SJSA1 (cell line): ENCODE measurements at regions not wholly inside any gene's neighbourhood (a gene's known extent, or its start where the extent isn't known, plus 50 kb on each side); places are given as distances from the start of the nearest gene placed in this dataset.
"Not testable (repeated sequence)": the region's sequence is repeated elsewhere in the genome, so short reads cannot be mapped to it uniquely, and the experiment has no call there.

ENCODE experiments used
- DNase-seq, 2 experiments: peaks; one replicate each; pipeline ENCODE4 v3.0.0-alpha.2; 2015 to 2020; ENCODE audit warnings: low spot score in 2 of 2, low read depth in 1 of 2
- H3K27ac ChIP-seq: fragments of 250-450 bp; sonication (Bioruptor Pico); 2 replicates; pipeline ENCODE4 v1.5.1; 2020; ENCODE audit warnings: mild to moderate bottlenecking, moderate library complexity
- H3K27me3 ChIP-seq: fragments of 250-450 bp; sonication (Bioruptor Pico); replicated peaks from 2 replicates; pipeline ENCODE4 v1.5.1; 2020; ENCODE audit warnings: mild to moderate bottlenecking, moderate library complexity
- H3K36me3 ChIP-seq: fragments of 250-450 bp; sonication (Bioruptor Pico); 2 replicates; pipeline ENCODE4 v1.5.1; 2020; ENCODE audit warnings: mild to moderate bottlenecking
- H3K4me1 ChIP-seq: fragments of 250-450 bp; sonication (Bioruptor Pico); replicated peaks from 2 replicates; pipeline ENCODE4 v1.6.1; 2021; ENCODE audit warnings: mild to moderate bottlenecking
- H3K4me3 ChIP-seq: fragments of 250-450 bp; sonication (Bioruptor Pico); 2 replicates; pipeline ENCODE4 v1.5.1; 2020; ENCODE audit warnings: mild to moderate bottlenecking
- H3K9me3 ChIP-seq: fragments of 250-450 bp; sonication (Bioruptor Pico); replicated peaks from 2 replicates; pipeline ENCODE4 v1.5.1; 2020; ENCODE audit warnings: mild to moderate bottlenecking

DNA sequence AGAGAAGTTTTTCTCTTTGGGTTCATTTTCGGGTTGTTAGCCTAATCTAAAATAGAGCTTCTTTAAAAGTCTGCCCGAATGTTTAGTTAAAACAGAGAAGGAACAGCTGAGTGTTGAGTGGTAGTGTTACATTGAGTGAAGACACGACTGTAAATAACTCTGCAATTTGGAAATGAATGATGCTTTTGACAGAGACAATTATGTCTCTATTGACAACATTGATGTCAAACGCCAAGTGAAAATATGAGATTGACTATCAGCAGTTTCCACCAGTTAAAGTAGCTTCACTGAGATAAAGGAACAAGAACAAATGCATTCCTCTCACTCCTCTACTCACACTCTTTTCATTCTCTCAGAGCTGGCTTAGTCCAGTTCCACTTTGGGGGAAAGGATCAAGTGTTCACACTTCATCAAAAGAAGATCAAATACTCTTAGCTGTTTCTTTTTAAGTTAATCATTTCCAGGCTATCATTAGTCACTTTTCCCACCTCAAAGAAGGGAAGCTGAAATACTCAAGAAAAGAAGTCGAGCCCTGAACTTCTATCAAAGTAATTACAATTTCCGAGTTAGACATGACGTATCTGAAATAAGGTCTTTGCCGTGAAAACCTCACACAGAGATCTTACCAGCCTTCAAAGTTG is 399.1 kb upstream of the DPH6 start:
- H3K4me1 ChIP-seq, result no peaks in the 10 kb centered on the region
- no peak overlapping the region for H3K4me3 ChIP-seq
- no peak for DNase-seq
- H3K36me3 ChIP-seq, result no peaks in the 10 kb centered on the region
- H3K27ac ChIP-seq, result no peak overlapping the region
- H3K27me3 ChIP-seq, result no peaks in the 10 kb centered on the region
- H3K9me3 ChIP-seq, result no peaks in the 10 kb centered on the region

DNA sequence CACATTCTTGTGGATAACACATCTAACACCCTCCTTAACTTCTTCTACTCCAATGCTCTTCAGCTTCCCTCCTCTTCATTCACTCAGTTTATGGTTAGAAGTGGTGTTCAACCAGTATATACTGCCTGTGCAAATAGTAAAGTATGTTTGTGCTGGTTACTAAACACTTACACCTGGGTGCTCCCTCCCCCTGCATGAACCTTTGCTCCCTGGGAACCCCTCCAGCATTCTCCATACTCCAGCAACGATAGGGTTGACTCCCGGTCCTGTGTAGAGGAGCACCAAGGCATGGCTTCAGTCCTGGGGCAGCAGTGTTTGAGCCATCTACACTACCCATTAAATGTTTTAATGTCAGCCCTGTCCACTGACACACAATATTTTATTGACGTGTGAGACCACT is 407.5 kb upstream of the DPH6 start:
- DNase-seq, result no peak
- no peaks in the 10 kb centered on the region for H3K27me3 ChIP-seq
- no peaks in the 10 kb centered on the region for H3K4me1 ChIP-seq
- H3K36me3 ChIP-seq, result no peaks in the 10 kb centered on the region
- no peaks in the 10 kb centered on the region for H3K9me3 ChIP-seq
- no peak overlapping the region for H3K27ac ChIP-seq
- H3K4me3 ChIP-seq, result no peak overlapping the region

DNA sequence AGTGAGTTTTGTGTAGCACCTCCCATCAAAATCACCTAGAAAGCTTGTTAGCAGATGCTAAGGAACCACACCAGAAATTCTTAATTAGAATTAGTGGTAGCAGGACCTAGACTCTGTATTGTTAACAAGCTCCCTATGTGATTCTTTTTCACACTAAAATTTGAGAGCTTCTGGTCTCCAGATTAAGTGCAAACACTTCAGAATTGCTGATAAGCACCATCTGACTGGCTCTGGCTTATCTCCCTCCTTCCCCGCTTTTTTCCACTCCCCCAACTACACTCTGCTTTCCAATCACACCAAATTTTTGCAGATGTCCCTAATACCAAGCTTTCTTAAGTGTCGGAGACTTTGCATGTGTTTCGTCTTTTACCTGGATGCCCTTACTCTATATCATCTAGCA is 410.1 kb upstream of the DPH6 start:
- Histone ChIP-seq H3K27ac (no peak overlapping the region), H3K4me1 (no peaks in the 10 kb centered on the region), H3K9me3 (no peaks in the 10 kb centered on the region), H3K4me3 (no peak overlapping the region), H3K27me3 (no peaks in the 10 kb centered on the region), H3K36me3 (no peaks in the 10 kb centered on the region)
- DNase-seq, result no peak

DNA sequence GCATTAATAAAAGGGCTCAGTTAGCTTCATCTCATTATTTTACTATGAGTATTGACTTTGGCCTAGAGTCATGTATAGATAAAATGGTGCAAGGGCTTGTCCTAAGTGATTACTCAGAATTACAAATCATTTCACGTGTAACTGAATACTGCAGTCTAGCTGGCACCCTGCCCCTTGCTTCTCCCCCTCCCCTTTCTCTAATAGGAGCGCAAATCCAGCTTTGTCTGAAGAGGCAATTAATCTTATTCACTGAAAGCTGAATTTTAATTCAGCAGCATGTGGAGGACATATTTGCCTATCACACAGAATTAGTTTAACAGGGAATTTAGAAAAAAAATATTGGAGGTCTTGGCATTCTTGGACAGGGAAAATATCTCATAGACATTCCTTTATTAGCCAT is 412.1 kb upstream of the DPH6 start:
- no peak for DNase-seq
- no peaks in the 10 kb centered on the region for H3K27me3 ChIP-seq
- no peak overlapping the region for H3K27ac ChIP-seq
- H3K4me1 ChIP-seq, result no peaks in the 10 kb centered on the region
- no peak overlapping the region for H3K4me3 ChIP-seq
- H3K9me3 ChIP-seq, result no peaks in the 10 kb centered on the region
- H3K36me3 ChIP-seq, result no peaks in the 10 kb centered on the region

DNA sequence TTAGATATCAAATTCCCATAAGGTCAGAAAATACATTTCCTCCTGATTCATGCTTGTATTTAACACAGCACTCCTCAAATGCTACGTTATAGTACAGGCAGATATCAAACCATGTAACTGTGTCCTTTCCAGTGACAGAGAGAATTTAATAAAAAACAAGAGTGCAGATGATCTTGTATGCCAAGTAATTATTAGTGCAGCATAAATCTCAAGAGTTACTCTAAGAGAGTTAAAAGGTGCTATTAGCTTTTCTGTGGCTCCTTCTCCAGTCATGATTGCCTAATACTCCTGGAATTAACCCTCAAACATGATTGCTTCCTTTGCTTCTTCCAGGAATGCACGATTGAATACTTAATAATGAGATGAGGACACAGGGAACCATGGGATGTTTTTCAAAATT is 413.0 kb upstream of the DPH6 start:
- no peak overlapping the region for H3K4me3 ChIP-seq
- no peaks in the 10 kb centered on the region for H3K9me3 ChIP-seq
- H3K36me3 ChIP-seq, result no peaks in the 10 kb centered on the region
- no peaks in the 10 kb centered on the region for H3K4me1 ChIP-seq
- H3K27ac ChIP-seq, result no peak overlapping the region
- no peaks in the 10 kb centered on the region for H3K27me3 ChIP-seq
- DNase-seq, result no peak

- no peak for DNase-seq
- Histone ChIP-seq H3K4me1 (no peaks in the 10 kb centered on the region), H3K36me3 (no peaks in the 10 kb centered on the region), H3K4me3 (no peak overlapping the region), H3K27ac (no peak overlapping the region), H3K27me3 (no peaks in the 10 kb centered on the region; the same call in 1 of the 2 replicates), H3K9me3 (no peaks in the 10 kb centered on the region)
These were observed 417.4 kb upstream of the DPH6 start for GRCh38 chr15:35963326-35963725.

DNA sequence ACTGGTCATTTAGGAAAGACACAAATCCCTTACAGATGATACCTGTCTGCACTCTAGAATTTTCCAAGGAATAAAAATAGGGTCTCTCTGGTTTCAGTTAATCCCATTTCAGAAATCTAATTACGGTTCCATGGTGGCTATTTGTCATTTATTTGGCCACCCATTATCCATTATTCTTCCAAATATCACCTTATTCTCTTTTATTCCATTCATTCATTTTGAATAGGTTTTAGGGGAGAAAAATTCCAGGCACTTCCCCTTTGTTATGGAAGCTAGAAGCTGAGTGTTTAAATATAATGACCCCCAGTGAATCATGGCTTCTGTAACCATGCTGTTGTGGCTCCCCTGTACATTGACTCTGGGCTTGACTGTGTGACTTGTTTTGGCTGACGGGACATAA is 420.8 kb upstream of the DPH6 start:
- H3K9me3 ChIP-seq, result no peaks in the 10 kb centered on the region
- no peak overlapping the region for H3K4me3 ChIP-seq
- H3K27ac ChIP-seq, result no peak overlapping the region
- no peaks in the 10 kb centered on the region for H3K4me1 ChIP-seq
- H3K36me3 ChIP-seq, result no peaks in the 10 kb centered on the region
- H3K27me3 ChIP-seq, result no peaks in the 10 kb centered on the region; the same call in 1 of the 2 replicates
- no peak for DNase-seq

GRCh38 chr15:35967968-35968367 is 422.0 kb upstream of the DPH6 start:
- not testable (repeated sequence) for H3K27me3 ChIP-seq, H3K4me1 ChIP-seq, DNase-seq, H3K9me3 ChIP-seq, H3K4me3 ChIP-seq, H3K27ac ChIP-seq, H3K36me3 ChIP-seq

GRCh38 chr15:35973029-35973428 is 427.1 kb upstream of the DPH6 start:
- DNase-seq, result no peak
- Histone ChIP-seq H3K4me1 (no peaks in the 10 kb centered on the region), H3K27me3 (0 out of 2 replicates have a peak, but pooled peaks cover 2% of the 10 kb centered on the region), H3K4me3 (no peak overlapping the region), H3K36me3 (no peaks in the 10 kb centered on the region), H3K9me3 (no peaks in the 10 kb centered on the region), H3K27ac (no peak overlapping the region)

DNA sequence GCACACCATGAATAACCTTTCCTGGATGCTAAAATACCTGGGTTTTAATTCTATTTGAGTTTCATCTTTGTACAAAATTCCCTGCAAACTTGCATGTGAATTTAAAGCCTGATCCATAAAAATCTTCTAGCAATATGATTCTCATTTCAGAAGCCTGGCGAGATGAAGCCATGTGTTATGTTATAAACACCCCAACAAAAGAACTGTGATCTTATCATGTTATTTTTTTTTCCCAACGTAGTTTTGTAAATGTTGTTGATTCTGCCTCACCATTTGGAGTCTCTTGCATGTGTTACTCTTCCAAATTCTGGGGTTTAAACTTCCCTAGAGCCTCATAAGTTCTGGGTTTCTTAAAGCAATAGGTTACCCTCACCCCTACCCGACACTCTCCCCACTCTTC is 428.1 kb upstream of the DPH6 start:
- no peaks in the 10 kb centered on the region for H3K36me3 ChIP-seq
- no peaks in the 10 kb centered on the region for H3K9me3 ChIP-seq
- no peak overlapping the region for H3K4me3 ChIP-seq
- H3K27me3 ChIP-seq, result 0 out of 2 replicates have a peak, but pooled peaks cover 2% of the 10 kb centered on the region
- no peak for DNase-seq
- no peak overlapping the region for H3K27ac ChIP-seq
- H3K4me1 ChIP-seq, result no peaks in the 10 kb centered on the region

GRCh38 chr15:35975941-35976340 is 430.0 kb upstream of the DPH6 start:
- Histone ChIP-seq H3K4me3 (no peak overlapping the region), H3K36me3 (no peaks in the 10 kb centered on the region), H3K9me3 (no peaks in the 10 kb centered on the region), H3K27me3 (0 out of 2 replicates have a peak, but pooled peaks cover 2% of the 10 kb centered on the region), H3K4me1 (no peaks in the 10 kb centered on the region), H3K27ac (no peak overlapping the region)
- DNase-seq, result no peak

DNA sequence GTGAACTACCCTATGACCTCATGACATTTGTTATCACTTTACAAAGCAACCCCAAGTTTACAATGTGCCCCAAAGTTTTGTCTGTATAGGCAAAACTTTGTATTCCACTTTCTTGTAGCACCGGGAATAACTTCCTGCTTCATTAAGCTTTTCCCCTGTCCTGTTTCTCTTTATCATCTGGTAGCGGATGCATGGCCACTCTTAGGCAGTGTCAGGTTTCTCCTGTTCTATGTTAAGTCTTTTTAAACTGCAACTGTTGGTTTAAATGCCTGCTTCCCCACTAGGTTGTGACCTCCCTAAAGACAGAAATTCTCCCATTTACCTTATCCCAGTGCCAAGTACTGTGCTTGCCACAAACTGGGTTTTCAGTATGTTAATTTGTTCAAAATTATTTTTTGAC is 433.6 kb upstream of the DPH6 start:
- DNase-seq, result no peak

DNA sequence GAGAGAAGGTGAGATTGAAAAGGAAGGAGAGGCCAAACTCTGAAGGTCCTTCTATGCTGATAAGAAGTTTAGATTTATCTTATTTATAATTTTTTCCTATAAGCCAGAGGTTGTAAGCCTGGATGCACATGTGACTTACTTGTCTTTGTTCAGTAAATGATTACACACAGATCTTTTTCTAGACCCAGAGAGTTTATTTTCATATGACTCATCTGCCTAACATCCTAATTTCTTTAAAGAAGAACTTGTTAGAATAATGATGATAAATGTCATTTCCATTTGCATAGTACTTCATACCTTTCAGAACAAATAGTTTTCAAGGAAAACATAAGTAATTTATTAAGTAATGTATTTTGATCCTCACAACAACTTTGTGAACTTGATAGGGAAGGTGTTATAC is 434.8 kb upstream of the DPH6 start:
- Histone ChIP-seq H3K4me1 (no peaks in the 10 kb centered on the region), H3K27me3 (0 out of 2 replicates have a peak, but pooled peaks cover 2% of the 10 kb centered on the region), H3K36me3 (no peaks in the 10 kb centered on the region), H3K4me3 (no peak overlapping the region), H3K9me3 (no peaks in the 10 kb centered on the region), H3K27ac (no peak overlapping the region)
- no peak for DNase-seq

More for the DNA sequence above, 433.6 kb upstream of the DPH6 start:
- H3K9me3 ChIP-seq, result no peaks in the 10 kb centered on the region
- 0 out of 2 replicates have a peak, but pooled peaks cover 2% of the 10 kb centered on the region for H3K27me3 ChIP-seq
- H3K27ac ChIP-seq, result no peak overlapping the region
- H3K36me3 ChIP-seq, result no peaks in the 10 kb centered on the region
- H3K4me3 ChIP-seq, result no peak overlapping the region
- H3K4me1 ChIP-seq, result no peaks in the 10 kb centered on the region

GRCh38 chr15:35986191-35986721 is 440.3 kb upstream of the DPH6 start:
- no peaks in the 10 kb centered on the region for H3K4me1 ChIP-seq
- H3K36me3 ChIP-seq, result no peaks in the 10 kb centered on the region
- no peak overlapping the region for H3K27ac ChIP-seq
- H3K4me3 ChIP-seq, result no peak overlapping the region
- DNase-seq, result no peak
- no peaks in the 10 kb centered on the region for H3K27me3 ChIP-seq
- no peaks in the 10 kb centered on the region for H3K9me3 ChIP-seq

DNA sequence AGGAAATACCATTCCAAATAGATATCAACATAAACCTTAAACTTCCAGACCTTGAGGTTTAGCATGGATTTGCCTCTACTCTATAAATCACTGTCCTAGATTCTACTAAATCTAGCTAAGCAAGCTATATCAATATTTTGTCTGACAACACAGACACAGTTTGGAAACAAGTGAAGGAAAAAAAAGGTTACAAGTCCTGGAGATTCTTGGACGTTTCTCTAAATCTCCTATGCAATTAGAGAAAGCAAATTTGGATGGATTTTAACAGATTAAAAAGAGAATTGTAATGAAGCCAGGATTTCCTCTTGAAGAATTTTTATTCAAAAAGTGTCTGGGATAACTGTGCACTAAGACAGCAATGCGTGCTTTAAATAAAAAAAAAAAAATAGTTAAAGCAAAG is 441.1 kb upstream of the DPH6 start:
- H3K27ac ChIP-seq, result no peak overlapping the region
- H3K27me3 ChIP-seq, result no peaks in the 10 kb centered on the region
- DNase-seq, result no peak
- H3K4me1 ChIP-seq, result no peaks in the 10 kb centered on the region
- H3K4me3 ChIP-seq, result no peak overlapping the region
- no peaks in the 10 kb centered on the region for H3K9me3 ChIP-seq
- no peaks in the 10 kb centered on the region for H3K36me3 ChIP-seq
